ENCODE measurements at regions not wholly inside any gene's neighbourhood (a gene's known extent, or its start where the extent isn't known, plus 50 kb on each side); places are given as distances from the start of the nearest gene placed in this dataset.

GRCh38 chr2:118697781-118698180, 149.7 kb downstream of the EN1 start:
- DNase-seq: peak; percentile 67

- peak; percentile 26 for DNase-seq
Measured at GRCh38 chr2:118696786-118697465, 150.5 kb downstream of the EN1 start.

GRCh38 chr2:118693287-118693822, 154.1 kb downstream of the EN1 start:
- no peak for DNase-seq

- DNase-seq: no peak
Measured at GRCh38 chr2:118689874-118690273, 157.6 kb downstream of the EN1 start.

GRCh38 chr2:118689456-118689855, 158.0 kb downstream of the EN1 start:
- DNase-seq: no peak

GRCh38 chr2:118689033-118689432, 158.4 kb downstream of the EN1 start:
- no peak for DNase-seq

GRCh38 chr2:118687698-118688097, 159.8 kb downstream of the EN1 start:
- DNase-seq: no peak

- DNase-seq: no peak
Measured at GRCh38 chr2:118687192-118687591, 160.3 kb downstream of the EN1 start.

- DNase-seq: peak; percentile 71
Measured at GRCh38 chr2:118686346-118686745, 161.1 kb downstream of the EN1 start.

GRCh38 chr2:118683460-118683859, 164.0 kb downstream of the EN1 start:
- no peak for DNase-seq

- DNase-seq: peak; percentile 39
Measured at GRCh38 chr2:118678985-118679384, 168.5 kb downstream of the EN1 start.

GRCh38 chr2:118677546-118677945, 169.9 kb downstream of the EN1 start:
- DNase-seq: no peak

- DNase-seq: no peak
Measured at GRCh38 chr2:118675531-118675930, 171.9 kb downstream of the EN1 start.

- no peak for DNase-seq
Measured at GRCh38 chr2:118672571-118673158, 174.8 kb downstream of the EN1 start.

- DNase-seq: no peak
Measured at GRCh38 chr2:118671701-118672454, 175.6 kb downstream of the EN1 start.

- DNase-seq: peak; percentile 91
Measured at GRCh38 chr2:118670838-118671237, 176.6 kb downstream of the EN1 start.

GRCh38 chr2:118670276-118670675, 177.2 kb downstream of the EN1 start:
- peak; percentile 64 for DNase-seq

GRCh38 chr2:118669654-118670053, 177.8 kb downstream of the EN1 start:
- DNase-seq: peak; percentile 79

- DNase-seq: peak; percentile 99
Measured at GRCh38 chr2:118668431-118669424, 178.7 kb downstream of the EN1 start.

GRCh38 chr2:118667964-118668363, 179.5 kb downstream of the EN1 start:
- DNase-seq: peak; percentile 59

- peak; percentile 86 for DNase-seq
Measured at GRCh38 chr2:118667348-118667747, 180.1 kb downstream of the EN1 start.

- DNase-seq: peak; percentile 75
Measured at GRCh38 chr2:118665784-118666529, 181.5 kb downstream of the EN1 start.

All from fibroblast of skin of right biceps (primary cell).